Loucy (cell line): ENCODE measurements at regions not wholly inside any gene's neighbourhood (a gene's known extent, or its start where the extent isn't known, plus 50 kb on each side); places are given as distances from the start of the nearest gene placed in this dataset.

ENCODE experiments used
- H2AFZ ChIP-seq: fragments of 200-600 bp; sonication (generic); 2 replicates; pipeline ENCODE4 v1.6.0; 2016; ENCODE audit warnings: antibody characterized with exemption, mild to moderate bottlenecking, low read length, moderate library complexity
- H3F3A ChIP-seq: fragments of 200-600 bp; 2 replicates; pipeline ENCODE4 v1.6.0; 2016; ENCODE audit warnings: antibody characterized with exemption, low read depth, mild to moderate bottlenecking
- H3K27me3 ChIP-seq: fragments of 200-600 bp; sonication (generic); 2 replicates; pipeline ENCODE4 v1.6.1; 2014; ENCODE audit warnings: low read length, mild to moderate bottlenecking; ENCODE audit not compliant: insufficient read depth, poor library complexity, severe bottlenecking
- H3K36me3 ChIP-seq: fragments of 200-600 bp; sonication (generic); 2 replicates; pipeline ENCODE4 v1.6.1; 2016; ENCODE audit warnings: low read length; ENCODE audit not compliant: insufficient read depth
- H3K4me1 ChIP-seq: fragments of 200-600 bp; sonication (generic); 2 replicates; pipeline ENCODE4 v1.5.1; 2014; ENCODE audit warnings: low read length, mild to moderate bottlenecking; ENCODE audit not compliant: insufficient read depth, poor library complexity, severe bottlenecking
- H3K4me2 ChIP-seq: fragments of 200-600 bp; sonication (generic); 2 replicates; pipeline ENCODE4 v1.6.0; 2014; ENCODE audit warnings: antibody characterized with exemption, low read length, low read depth, mild to moderate bottlenecking; ENCODE audit not compliant: poor library complexity, severe bottlenecking
- H3K4me3 ChIP-seq: fragments of 200-600 bp; sonication (generic); 2 replicates; pipeline ENCODE4 v1.5.1; 2014; ENCODE audit warnings: low read length, mild to moderate bottlenecking, mixed read lengths; ENCODE audit not compliant: poor library complexity, severe bottlenecking
- H3K79me2 ChIP-seq: fragments of 200-600 bp; sonication (generic); 2 replicates; pipeline ENCODE4 v1.6.1; 2014; ENCODE audit warnings: low read length; ENCODE audit not compliant: insufficient read depth
- H3K9ac ChIP-seq: fragments of 200-600 bp; sonication (generic); 2 replicates; pipeline ENCODE4 v1.6.0; 2014; ENCODE audit warnings: mild to moderate bottlenecking, low read depth, low read length, moderate library complexity; ENCODE audit not compliant: poor library complexity, severe bottlenecking
- H3K9me2 ChIP-seq: fragments of 200-600 bp; sonication (generic); replicated peaks from 2 replicates; pipeline ENCODE4 v1.6.1; 2016; ENCODE audit warnings: low read depth, low read length, mixed read lengths
- H3K9me3 ChIP-seq: fragments of 200-600 bp; sonication (generic); 2 replicates; pipeline ENCODE4 v1.6.1; 2014; ENCODE audit warnings: mild to moderate bottlenecking, antibody characterized with exemption, low read length, low read depth; ENCODE audit not compliant: insufficient read depth
- H4K20me1 ChIP-seq: fragments of 200-600 bp; sonication (generic); 2 replicates; pipeline ENCODE4 v1.6.0; 2014; ENCODE audit warnings: antibody characterized with exemption, low read length, mild to moderate bottlenecking; ENCODE audit not compliant: insufficient read depth, poor library complexity, severe bottlenecking
- EZH2phosphoT487 ChIP-seq: fragments of 200-600 bp; IDR thresholded peaks from 2 replicates; pipeline ENCODE4 v1.6.1; 2018; ENCODE audit warnings: antibody characterized with exemption, mild to moderate bottlenecking, moderate library complexity, borderline replicate concordance
- TF ChIP-seq, protein P1 (sequence below): fragments of 200-600 bp; sonication (generic); conservative IDR thresholded peaks from 2 replicates; pipeline ENCODE4 v1.5.1; 2014; ENCODE audit warnings: mild to moderate bottlenecking, antibody characterized with exemption, low read length

DNA sequence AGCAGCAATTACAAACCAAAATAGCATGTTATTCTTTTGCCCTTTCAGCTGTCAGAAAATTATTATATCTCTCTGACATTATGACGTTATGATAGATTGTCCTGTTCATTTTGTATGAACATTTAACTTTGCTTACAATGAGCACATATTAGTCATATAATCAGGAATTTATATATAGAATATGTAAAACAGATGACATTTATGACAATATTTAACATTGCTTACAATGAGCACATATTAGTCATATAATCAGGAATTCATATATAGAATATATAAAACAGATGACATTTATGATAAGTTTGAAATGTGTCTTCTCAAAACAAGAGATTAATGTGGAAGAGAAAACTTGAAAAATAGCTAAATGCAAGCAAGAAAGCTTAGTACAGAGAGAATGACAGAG is 1180.2 kb downstream of the CDH12 start:
- Histone ChIP-seq H3K9me3 (no peaks in the 10 kb centered on the region), H3K4me1 (no peaks in the 10 kb centered on the region), H3K9ac (no peak overlapping the region), H3F3A (no peaks in the 10 kb centered on the region), H3K36me3 (no peaks in the 10 kb centered on the region), H3K9me2 (no peaks in the 10 kb centered on the region), H3K79me2 (no peaks in the 10 kb centered on the region), H2AFZ (no peak overlapping the region), H3K27me3 (no peaks in the 10 kb centered on the region), H3K4me2 (no peak overlapping the region), H3K4me3 (no peak overlapping the region), H4K20me1 (no peaks in the 10 kb centered on the region)
- TF ChIP-seq EZH2phosphoT487 = no peak
- TF ChIP-seq, protein P1, sequence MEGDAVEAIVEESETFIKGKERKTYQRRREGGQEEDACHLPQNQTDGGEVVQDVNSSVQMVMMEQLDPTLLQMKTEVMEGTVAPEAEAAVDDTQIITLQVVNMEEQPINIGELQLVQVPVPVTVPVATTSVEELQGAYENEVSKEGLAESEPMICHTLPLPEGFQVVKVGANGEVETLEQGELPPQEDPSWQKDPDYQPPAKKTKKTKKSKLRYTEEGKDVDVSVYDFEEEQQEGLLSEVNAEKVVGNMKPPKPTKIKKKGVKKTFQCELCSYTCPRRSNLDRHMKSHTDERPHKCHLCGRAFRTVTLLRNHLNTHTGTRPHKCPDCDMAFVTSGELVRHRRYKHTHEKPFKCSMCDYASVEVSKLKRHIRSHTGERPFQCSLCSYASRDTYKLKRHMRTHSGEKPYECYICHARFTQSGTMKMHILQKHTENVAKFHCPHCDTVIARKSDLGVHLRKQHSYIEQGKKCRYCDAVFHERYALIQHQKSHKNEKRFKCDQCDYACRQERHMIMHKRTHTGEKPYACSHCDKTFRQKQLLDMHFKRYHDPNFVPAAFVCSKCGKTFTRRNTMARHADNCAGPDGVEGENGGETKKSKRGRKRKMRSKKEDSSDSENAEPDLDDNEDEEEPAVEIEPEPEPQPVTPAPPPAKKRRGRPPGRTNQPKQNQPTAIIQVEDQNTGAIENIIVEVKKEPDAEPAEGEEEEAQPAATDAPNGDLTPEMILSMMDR = no peak

DNA sequence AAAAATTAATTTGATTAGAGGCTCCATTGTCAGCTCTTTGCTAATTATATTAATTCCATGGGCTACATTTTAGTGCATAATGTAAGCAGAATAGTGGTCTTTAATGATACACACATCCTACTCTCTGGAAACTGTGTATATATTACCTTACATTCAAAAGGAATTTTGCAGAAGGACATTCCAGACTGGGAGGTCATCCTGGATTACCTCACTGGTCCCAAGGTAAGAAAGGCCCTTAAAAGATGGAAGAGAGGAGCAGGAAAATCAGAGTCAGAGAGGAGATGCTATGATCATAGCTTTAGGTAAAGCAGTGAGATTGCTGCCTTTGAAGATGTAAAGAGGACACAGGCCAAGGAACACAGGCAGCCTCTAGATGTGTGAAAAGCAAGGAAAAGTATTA is 1180.8 kb downstream of the CDH12 start:
- H4K20me1 ChIP-seq = no peaks in the 10 kb centered on the region
- no peak for TF ChIP-seq EZH2phosphoT487
- TF ChIP-seq, protein P1 = no peak

DNA sequence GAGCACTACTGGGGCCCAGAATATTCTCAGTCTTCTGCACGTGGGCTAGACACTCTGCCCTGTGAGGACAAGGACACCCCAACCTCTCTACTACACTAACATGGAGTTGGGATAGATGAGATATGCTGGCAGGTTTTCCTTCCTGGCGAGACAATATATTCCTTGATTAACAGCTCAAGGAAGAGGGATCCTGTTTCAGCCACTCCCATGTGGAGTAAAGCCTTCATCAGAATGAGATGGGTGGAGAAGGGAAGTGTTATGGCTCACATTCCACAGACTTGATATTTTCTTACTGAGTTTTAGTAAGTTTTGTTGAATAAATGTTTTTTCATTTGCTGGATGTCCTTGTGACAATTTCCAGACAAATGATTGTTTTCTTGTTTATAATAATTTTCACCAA is 1187.6 kb downstream of the CDH12 start:
- H2AFZ ChIP-seq = no peak overlapping the region
- TF ChIP-seq EZH2phosphoT487 = no peak
- TF ChIP-seq, protein P1 = no peak

More for the DNA sequence above, 1180.8 kb downstream of the CDH12 start:
- Histone ChIP-seq H3K4me3 (no peak overlapping the region), H3K9me2 (no peaks in the 10 kb centered on the region), H3K4me1 (no peaks in the 10 kb centered on the region), H3K4me2 (no peak overlapping the region), H2AFZ (no peak overlapping the region), H3K9ac (no peak overlapping the region), H3K36me3 (no peaks in the 10 kb centered on the region), H3F3A (no peaks in the 10 kb centered on the region), H3K27me3 (no peaks in the 10 kb centered on the region), H3K79me2 (no peaks in the 10 kb centered on the region), H3K9me3 (no peaks in the 10 kb centered on the region)

More for the DNA sequence above, 1187.6 kb downstream of the CDH12 start:
- Histone ChIP-seq H3K27me3 (no peaks in the 10 kb centered on the region), H3K79me2 (no peaks in the 10 kb centered on the region), H3K4me1 (no peaks in the 10 kb centered on the region), H3F3A (no peaks in the 10 kb centered on the region), H3K9ac (no peak overlapping the region), H3K4me2 (no peak overlapping the region), H3K36me3 (no peaks in the 10 kb centered on the region), H3K4me3 (no peak overlapping the region), H3K9me2 (no peaks in the 10 kb centered on the region), H4K20me1 (no peaks in the 10 kb centered on the region), H3K9me3 (no peaks in the 10 kb centered on the region; the same call in 1 of the 2 replicates)
